Type B pancreatic cell (in vitro differentiated cells): ENCODE measurements at regions not wholly inside any gene's neighbourhood (a gene's known extent, or its start where the extent isn't known, plus 50 kb on each side); places are given as distances from the start of the nearest gene placed in this dataset.

Experiments
- DNase-seq: peaks from one replicate; pipeline ENCODE4 v3.0.0; 2021; ENCODE audit warnings: mixed read lengths; ENCODE audit not compliant: unreplicated experiment; ENCODE audit errors: extremely low spot score
- H3K27ac Mint-ChIP-seq: 2 replicates; pipeline ENCODE4 v1.8.0; 2021; ENCODE audit warnings: mild to moderate bottlenecking, mixed read lengths
- H3K27me3 Mint-ChIP-seq: 2 replicates; pipeline ENCODE4 v1.8.0; 2021; ENCODE audit warnings: mixed read lengths
- H3K36me3 Mint-ChIP-seq: 2 replicates; pipeline ENCODE4 v1.8.0; 2021; ENCODE audit warnings: mixed read lengths
- H3K4me1 Mint-ChIP-seq: one replicate; pipeline ENCODE4 v1.8.0; 2021; ENCODE audit warnings: mixed read lengths; ENCODE audit not compliant: unreplicated experiment
- H3K4me3 Mint-ChIP-seq: 2 replicates; pipeline ENCODE4 v1.8.0; 2021; ENCODE audit warnings: mild to moderate bottlenecking, mixed read lengths
- H3K9me3 Mint-ChIP-seq: 2 replicates; pipeline ENCODE4 v1.8.0; 2021; ENCODE audit warnings: mixed read lengths
- TF ChIP-seq, protein P1 (sequence below): fragments of 200-600 bp; sonication (generic); conservative IDR thresholded peaks from 2 replicates; pipeline ENCODE4 v1.5.0; 2021; ENCODE audit warnings: antibody characterized with exemption, mild to moderate bottlenecking

GRCh38 chr6:100153636-100154275 lies 159.7 kb upstream of the MCHR2 start:
- DNase-seq, result no peak
- H3K4me1 Mint-ChIP-seq, result no peaks in the 10 kb centered on the region
- H3K27ac Mint-ChIP-seq, result no peak overlapping the region
- peaks cover 5% of the 10 kb centered on the region for H3K27me3 Mint-ChIP-seq
- H3K36me3 Mint-ChIP-seq, result no peaks in the 10 kb centered on the region
- peaks cover 3% of the 10 kb centered on the region for H3K9me3 Mint-ChIP-seq
- no peak overlapping the region for H3K4me3 Mint-ChIP-seq
- TF ChIP-seq, protein P1, sequence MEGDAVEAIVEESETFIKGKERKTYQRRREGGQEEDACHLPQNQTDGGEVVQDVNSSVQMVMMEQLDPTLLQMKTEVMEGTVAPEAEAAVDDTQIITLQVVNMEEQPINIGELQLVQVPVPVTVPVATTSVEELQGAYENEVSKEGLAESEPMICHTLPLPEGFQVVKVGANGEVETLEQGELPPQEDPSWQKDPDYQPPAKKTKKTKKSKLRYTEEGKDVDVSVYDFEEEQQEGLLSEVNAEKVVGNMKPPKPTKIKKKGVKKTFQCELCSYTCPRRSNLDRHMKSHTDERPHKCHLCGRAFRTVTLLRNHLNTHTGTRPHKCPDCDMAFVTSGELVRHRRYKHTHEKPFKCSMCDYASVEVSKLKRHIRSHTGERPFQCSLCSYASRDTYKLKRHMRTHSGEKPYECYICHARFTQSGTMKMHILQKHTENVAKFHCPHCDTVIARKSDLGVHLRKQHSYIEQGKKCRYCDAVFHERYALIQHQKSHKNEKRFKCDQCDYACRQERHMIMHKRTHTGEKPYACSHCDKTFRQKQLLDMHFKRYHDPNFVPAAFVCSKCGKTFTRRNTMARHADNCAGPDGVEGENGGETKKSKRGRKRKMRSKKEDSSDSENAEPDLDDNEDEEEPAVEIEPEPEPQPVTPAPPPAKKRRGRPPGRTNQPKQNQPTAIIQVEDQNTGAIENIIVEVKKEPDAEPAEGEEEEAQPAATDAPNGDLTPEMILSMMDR, result no peak

DNA sequence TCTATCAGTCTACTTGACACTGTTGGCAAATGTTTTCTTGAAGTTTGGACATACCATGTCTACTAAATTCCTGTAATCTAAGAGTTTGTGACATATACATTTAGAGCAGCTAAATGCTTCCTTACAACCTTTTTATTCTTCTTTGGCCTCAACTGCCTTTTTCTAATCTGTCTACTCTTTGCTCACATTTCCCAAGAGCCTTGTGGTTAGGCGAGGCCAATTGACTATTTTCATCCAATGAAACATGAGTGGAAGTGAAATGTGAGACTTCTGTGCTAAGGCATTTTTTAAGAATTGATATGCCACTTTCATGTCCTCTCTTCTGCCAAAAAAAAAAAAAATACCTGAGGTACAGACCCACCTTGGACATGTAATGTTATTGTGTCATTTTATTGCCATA lies 158.2 kb upstream of the MCHR2 start:
- no peak overlapping the region for H3K4me3 Mint-ChIP-seq
- H3K4me1 Mint-ChIP-seq, result no peaks in the 10 kb centered on the region
- TF ChIP-seq, protein P1, result no peak
- H3K36me3 Mint-ChIP-seq, result no peaks in the 10 kb centered on the region
- H3K27ac Mint-ChIP-seq, result no peak overlapping the region
- no peak for DNase-seq
- peaks cover 3% of the 10 kb centered on the region for H3K9me3 Mint-ChIP-seq
- H3K27me3 Mint-ChIP-seq, result no peaks in the 10 kb centered on the region

GRCh38 chr6:100144991-100145390 lies 151.0 kb upstream of the MCHR2 start:
- TF ChIP-seq, protein P1, result no peak
- Mint-ChIP-seq H3K9me3 (no peaks in the 10 kb centered on the region), H3K36me3 (no peaks in the 10 kb centered on the region), H3K27ac (no peak overlapping the region), H3K4me1 (no peaks in the 10 kb centered on the region), H3K27me3 (no peaks in the 10 kb centered on the region), H3K4me3 (no peak overlapping the region)
- DNase-seq, result no peak

- Mint-ChIP-seq H3K27me3 (peaks cover 6% of the 10 kb centered on the region), H3K27ac (no peak overlapping the region), H3K4me3 (no peak overlapping the region), H3K36me3 (no peaks in the 10 kb centered on the region), H3K9me3 (no peaks in the 10 kb centered on the region), H3K4me1 (no peaks in the 10 kb centered on the region)
- TF ChIP-seq, protein P1, result no peak
- no peak for DNase-seq
These were observed 144.5 kb upstream of the MCHR2 start for GRCh38 chr6:100138346-100139022.

- Mint-ChIP-seq H3K9me3 (no peaks in the 10 kb centered on the region), H3K27me3 (peaks cover 6% of the 10 kb centered on the region), H3K36me3 (no peaks in the 10 kb centered on the region), H3K4me3 (no peak overlapping the region), H3K4me1 (no peaks in the 10 kb centered on the region), H3K27ac (no peak overlapping the region)
- TF ChIP-seq, protein P1, result no peak
- no peak for DNase-seq
These were observed 143.7 kb upstream of the MCHR2 start for GRCh38 chr6:100137759-100138158.
